Daoy (cell line): ENCODE measurements at regions not wholly inside any gene's neighbourhood (a gene's known extent, or its start where the extent isn't known, plus 50 kb on each side); places are given as distances from the start of the nearest gene placed in this dataset.

Experiments
- DNase-seq: peaks from one replicate; pipeline ENCODE4 v3.0.0-alpha.2; 2015; ENCODE audit warnings: low read depth

DNA sequence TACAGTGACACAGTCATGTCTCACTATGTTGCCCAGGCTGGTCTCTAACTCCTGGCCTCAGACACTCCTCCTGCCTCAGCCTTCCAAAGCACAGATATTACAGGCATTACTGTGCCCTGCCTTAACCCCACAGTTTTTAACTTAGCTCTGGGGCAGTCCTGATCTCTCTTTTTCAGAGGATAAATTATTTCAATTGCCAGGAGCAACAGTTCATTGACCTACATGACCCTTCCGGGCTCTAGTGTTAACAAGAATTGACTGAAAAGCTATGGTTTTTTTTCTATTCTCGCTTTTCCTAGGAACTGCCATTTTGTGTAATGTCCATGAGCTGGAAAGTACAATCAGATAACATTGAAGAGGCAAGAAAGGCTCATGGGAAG is 92.8 kb downstream of the HNRNPLL start:
- DNase-seq: no peak

DNA sequence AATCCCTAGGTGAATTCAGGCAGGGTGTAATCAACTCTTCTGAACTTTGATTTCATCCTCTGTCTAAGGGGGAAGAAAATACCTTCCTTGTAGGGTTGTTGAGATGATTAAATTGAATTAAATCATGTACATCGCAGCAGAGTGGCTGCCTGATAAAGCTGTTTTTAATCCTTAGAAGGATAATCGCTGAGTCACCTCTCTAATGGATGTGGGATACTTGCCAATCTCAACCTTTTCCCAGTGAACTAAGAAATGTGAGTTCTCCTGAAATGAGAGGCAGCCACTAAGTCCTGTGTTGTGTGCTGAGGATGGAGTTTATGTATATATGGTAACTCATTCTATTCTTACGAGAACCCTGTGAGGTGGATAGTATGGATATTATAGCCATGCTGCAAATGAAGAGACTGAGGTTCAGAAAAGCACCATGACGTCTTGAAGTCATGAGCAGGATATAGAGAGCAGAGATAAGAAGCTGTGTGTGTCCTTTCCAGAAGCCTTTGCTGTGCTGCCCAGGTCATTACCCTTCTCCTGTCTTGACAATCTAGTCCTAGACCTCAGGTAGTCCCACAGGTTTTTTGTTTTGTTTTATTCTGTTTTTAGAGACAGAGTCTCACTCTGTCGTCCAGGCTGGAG is 93.3 kb downstream of the HNRNPLL start:
- peak; percentile 78 for DNase-seq

GRCh38 chr2:38508311-38509039 is 94.3 kb downstream of the HNRNPLL start:
- peak; percentile 86 for DNase-seq

DNA sequence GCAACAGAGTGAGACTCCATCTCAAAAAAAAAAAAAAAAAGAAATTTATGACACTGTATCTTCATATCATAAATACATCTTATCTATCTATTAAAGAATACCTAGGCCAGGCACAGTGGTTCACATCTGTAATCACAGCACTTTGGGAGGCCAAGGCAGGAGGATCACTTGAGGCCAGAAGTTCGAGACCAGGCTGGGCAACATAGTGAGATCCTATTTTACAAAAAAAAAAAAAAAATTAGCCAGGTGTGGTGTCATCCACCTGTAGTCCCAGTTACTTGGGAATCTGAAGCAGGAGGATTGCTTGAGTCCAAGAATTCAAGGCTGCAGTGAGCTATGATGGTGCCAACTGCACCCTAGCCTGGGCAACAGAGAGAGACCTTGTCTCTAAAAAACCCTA is 95.0 kb downstream of the HNRNPLL start:
- DNase-seq: no peak

- DNase-seq: peak; percentile 37
Observed at GRCh38 chr2:38505779-38506178, 96.9 kb downstream of the HNRNPLL start.

GRCh38 chr2:38504169-38504568 is 98.6 kb downstream of the HNRNPLL start:
- DNase-seq: no peak

- no peak for DNase-seq
Observed at GRCh38 chr2:38502107-38502506, 100.6 kb downstream of the HNRNPLL start.

DNA sequence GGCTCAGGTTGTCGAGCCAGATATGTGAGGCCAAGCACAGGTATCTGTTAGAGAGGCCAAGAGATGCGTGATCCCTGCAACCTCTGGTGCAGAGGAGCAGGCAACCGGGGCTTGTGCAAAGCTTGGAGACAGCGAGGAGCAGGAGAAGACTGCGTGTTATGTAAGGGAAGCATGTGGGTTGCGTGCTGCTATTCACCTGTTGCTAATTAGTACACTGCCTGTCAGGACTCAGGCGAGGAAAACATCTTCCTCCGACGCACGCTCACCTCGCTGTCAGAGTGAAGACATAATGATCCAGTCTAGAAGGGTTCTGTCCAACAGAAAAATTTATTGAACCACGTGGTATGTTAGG is 102.5 kb downstream of the HNRNPLL start:
- DNase-seq: no peak

- no peak for DNase-seq
Observed at GRCh38 chr2:38499548-38500282, 103.0 kb downstream of the HNRNPLL start.

DNA sequence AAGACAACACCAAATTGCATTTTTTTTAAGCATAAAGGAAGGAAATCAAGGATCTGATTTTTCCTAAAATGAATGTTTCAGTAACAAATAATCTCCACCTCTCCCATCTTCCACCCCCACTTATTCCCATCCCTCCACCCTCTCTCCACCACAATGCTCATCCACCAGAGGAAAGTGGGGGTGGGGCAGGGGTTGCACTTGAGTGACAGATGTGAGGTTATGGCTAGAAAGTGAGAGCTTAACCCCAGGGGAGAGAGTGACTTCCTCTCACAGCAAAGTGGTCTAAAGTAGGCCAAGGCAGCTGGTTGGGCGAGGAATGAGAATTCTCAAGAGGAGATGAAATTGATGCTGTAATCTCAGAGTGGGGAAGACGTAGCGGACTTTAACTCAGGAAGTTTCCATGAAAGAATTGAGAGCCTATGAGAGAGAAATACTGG is 104.7 kb downstream of the HNRNPLL start:
- no peak for DNase-seq

DNA sequence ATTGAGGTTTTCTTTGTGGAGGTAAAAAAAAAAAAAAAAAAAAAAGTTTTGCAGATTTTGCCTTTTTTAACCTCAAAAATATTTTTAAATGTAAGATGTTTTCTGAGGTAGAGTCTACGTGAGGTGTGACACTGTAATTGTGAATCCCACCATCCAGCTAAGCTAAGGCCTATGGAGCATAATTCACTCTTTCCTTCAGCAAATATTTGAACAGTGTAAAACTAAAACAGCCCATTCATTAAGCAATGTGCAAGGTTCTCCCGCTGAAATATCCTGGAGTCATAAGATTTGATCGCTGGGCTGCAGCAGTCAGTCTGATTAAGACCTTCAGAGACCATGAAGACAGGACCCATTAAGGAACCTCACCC is 105.1 kb downstream of the HNRNPLL start:
- DNase-seq: no peak

DNA sequence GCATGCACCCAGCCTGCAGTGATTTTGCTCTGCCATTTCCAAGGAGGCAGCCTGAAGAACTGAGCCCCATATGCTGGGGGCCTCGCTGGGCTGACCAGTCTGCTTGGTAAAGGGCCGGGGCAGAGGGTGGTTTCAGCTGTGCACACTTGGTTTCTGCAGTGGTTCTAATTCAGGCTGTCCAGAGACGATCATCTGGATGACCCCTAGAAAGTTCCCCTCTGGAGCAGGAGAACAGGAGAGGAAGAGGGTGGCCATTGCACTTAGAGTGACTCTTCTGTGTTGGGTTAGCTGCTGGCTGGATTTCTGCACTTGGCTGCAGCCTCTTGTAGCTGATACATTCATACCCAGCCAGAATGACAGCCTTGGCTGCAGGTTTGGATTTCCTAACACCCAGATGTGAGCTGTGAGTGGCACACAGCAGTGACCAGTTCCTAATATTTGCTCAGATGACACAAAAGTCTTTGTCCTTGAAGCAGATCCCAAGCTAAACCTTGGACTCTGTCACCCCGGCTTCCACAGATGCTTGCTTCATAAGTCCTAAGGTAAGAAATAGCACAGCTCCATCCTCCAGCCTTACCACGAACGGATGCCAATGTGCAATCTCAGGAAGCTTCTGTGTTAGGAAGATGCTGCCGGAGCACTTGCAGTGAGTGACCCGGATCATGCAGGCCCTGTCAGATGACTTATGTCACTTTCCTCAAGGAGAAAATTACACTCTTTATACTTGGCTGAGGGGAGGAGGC is 105.6 kb downstream of the HNRNPLL start:
- no peak for DNase-seq

- DNase-seq: no peak
Observed at GRCh38 chr2:38495880-38496279, 106.8 kb downstream of the HNRNPLL start.

DNA sequence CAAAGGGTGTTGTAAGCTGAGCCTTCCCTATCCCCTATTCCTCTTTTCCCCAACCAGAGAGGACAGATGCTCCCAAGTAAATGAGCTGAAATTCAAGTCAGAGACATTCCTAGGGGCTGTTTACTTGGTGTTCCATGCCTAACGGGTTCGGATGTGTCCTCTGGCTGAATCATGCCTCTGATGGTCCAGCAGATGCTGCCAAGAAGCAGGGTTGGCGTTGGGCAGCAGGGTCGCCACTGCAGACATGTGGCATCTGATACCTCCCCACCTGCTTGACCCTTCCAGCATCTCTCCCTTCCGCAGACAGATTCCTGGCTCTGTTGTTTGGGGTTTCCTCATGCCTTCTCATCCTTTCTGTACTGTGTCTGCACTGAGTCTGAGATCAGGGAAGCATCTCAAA is 108.3 kb downstream of the HNRNPLL start:
- no peak for DNase-seq

GRCh38 chr2:38492042-38492615 is 110.6 kb downstream of the HNRNPLL start:
- DNase-seq: no peak

GRCh38 chr2:38491436-38491835 is 111.3 kb downstream of the HNRNPLL start:
- DNase-seq: no peak

GRCh38 chr2:38489846-38490245 is 112.8 kb upstream of the ATL2 start:
- DNase-seq: no peak

DNA sequence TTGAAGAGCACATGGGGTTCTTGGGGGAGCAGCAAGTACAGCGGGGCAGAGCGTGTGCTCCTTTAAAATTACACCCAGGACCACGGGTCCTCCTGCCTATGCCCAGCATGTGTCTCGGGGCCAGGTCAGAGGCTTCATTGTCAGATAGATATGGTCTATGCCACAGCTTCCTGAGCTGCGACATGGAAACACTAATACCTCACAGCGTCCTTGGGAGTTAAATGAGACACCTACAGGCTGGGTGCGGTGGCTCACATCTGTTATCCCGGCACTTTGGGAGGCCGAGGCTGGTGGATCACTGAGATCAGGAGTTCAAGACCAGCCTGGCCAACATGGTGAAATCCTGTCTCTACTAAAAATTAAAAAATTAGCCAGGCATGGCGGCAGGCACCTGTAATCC is 110.8 kb upstream of the ATL2 start:
- DNase-seq: no peak

DNA sequence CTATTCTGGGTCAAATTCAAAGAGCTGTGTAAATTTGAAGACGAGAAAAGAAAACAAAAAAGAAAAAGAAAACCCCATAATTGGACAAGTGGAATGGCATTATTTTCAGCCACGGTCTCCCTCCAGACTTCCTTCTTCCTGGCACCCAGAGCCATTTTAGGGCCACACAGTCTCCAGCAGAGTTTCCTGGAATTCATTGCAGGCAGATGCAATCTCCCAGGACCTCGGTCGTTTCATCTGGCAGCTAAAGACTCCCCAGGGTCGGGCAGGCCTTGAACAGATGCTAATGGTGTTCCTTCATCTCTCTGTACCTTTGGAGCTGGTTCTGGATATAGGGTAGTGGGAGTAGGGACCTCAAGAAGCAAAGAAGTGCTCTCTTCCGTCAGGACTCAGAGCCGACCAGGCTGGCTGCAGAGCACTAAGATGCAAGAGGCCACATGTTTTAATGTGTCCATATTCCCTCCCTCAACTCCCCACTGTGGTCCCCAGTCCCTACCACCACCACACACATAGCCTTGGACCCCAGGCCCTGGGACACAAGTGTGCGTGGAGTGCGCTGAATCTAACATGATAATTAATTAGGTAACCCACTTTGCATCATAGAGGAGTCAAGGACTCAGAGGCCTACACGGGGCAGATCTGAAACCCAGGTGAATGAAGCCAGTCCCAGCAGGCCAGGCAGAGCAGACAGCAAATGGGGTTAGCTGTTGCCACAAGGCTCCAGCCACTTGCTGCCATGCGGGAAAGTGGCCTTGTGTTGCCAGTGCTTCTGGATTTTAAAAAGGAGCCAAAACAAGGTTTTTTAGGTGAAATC is 109.3 kb upstream of the ATL2 start:
- DNase-seq: no peak

- no peak for DNase-seq
Observed at GRCh38 chr2:38485734-38486133, 108.7 kb upstream of the ATL2 start.

DNA sequence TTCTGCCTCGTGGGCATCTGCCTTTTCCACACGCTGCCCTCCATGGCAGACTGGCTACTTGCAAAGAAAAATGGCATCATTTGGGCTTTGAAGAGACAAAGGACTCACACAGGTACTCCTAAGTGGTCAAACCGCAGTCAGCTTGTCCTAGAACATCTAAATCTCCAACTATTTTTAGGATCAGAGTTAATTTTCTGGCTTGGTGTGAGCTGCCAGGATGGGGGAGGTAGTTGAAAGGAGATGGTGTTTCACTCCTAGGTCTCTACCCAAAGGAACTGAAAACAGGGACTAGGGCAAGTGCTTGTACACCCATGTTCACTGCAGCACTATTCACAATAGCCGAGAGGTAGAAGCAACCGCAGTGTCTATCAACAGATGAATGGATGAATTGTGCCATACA is 107.9 kb upstream of the ATL2 start:
- DNase-seq: no peak
